ENCODE measurements at regions not wholly inside any gene's neighbourhood (a gene's known extent, or its start where the extent isn't known, plus 50 kb on each side); places are given as distances from the start of the nearest gene placed in this dataset.

GRCh38 chr18:76252880-76253279 lies 242.2 kb downstream of the ZNF516 start:
- DNase-seq: no peak

- no peak for DNase-seq
Observed at GRCh38 chr18:76252139-76252538, 242.9 kb downstream of the ZNF516 start.

- no peak for DNase-seq
Observed at GRCh38 chr18:76251691-76252090, 243.4 kb downstream of the ZNF516 start.

- DNase-seq: no peak
Observed at GRCh38 chr18:76246590-76246989, 248.5 kb downstream of the ZNF516 start.

GRCh38 chr18:76234676-76235060 lies 260.4 kb downstream of the ZNF516 start:
- DNase-seq: no peak

GRCh38 chr18:76233876-76234675 lies 261.0 kb downstream of the ZNF516 start:
- no peak for DNase-seq

- DNase-seq: no peak
Observed at GRCh38 chr18:76233406-76233805, 261.6 kb downstream of the ZNF516 start.

- no peak for DNase-seq
Observed at GRCh38 chr18:76232779-76233178, 262.3 kb downstream of the ZNF516 start.

- DNase-seq: no peak
Observed at GRCh38 chr18:76232010-76232409, 263.0 kb downstream of the ZNF516 start.

- no peak for DNase-seq
Observed at GRCh38 chr18:76231402-76231801, 263.6 kb downstream of the ZNF516 start.

GRCh38 chr18:76230791-76231190 lies 264.3 kb downstream of the ZNF516 start:
- DNase-seq: no peak

- no peak for DNase-seq
Observed at GRCh38 chr18:76228716-76229115, 266.3 kb downstream of the ZNF516 start.

- no peak for DNase-seq
Observed at GRCh38 chr18:76227759-76228158, 267.3 kb downstream of the ZNF516 start.

- DNase-seq: no peak
Observed at GRCh38 chr18:76223403-76223802, 271.6 kb downstream of the ZNF516 start.

GRCh38 chr18:76219023-76219422 lies 276.0 kb downstream of the ZNF516 start:
- DNase-seq: no peak

GRCh38 chr18:76216096-76216495 lies 278.9 kb downstream of the ZNF516 start:
- DNase-seq: no peak

- DNase-seq: no peak
Observed at GRCh38 chr18:76213991-76214390, 281.1 kb downstream of the ZNF516 start.

GRCh38 chr18:76212960-76213359 lies 282.1 kb downstream of the ZNF516 start:
- DNase-seq: peak; percentile 84

- DNase-seq: no peak
Observed at GRCh38 chr18:76209597-76209996, 285.4 kb downstream of the ZNF516 start.

- no peak for DNase-seq
Observed at GRCh38 chr18:76208678-76209306, 286.2 kb downstream of the ZNF516 start.

- DNase-seq: no peak
Observed at GRCh38 chr18:76205906-76206305, 289.1 kb downstream of the ZNF516 start.

GRCh38 chr18:76203552-76203951 lies 291.5 kb downstream of the ZNF516 start:
- no peak for DNase-seq

- DNase-seq: no peak
Observed at GRCh38 chr18:76202322-76202721, 292.7 kb downstream of the ZNF516 start.

GRCh38 chr18:76195601-76196000 lies 299.4 kb downstream of the ZNF516 start:
- no peak for DNase-seq

GRCh38 chr18:76188097-76188496 lies 306.9 kb downstream of the ZNF516 start:
- no peak for DNase-seq

Measured in NCI-H510A (cell line).